ENCODE measurements at regions not wholly inside any gene's neighbourhood (a gene's known extent, or its start where the extent isn't known, plus 50 kb on each side); places are given as distances from the start of the nearest gene placed in this dataset.

DNA sequence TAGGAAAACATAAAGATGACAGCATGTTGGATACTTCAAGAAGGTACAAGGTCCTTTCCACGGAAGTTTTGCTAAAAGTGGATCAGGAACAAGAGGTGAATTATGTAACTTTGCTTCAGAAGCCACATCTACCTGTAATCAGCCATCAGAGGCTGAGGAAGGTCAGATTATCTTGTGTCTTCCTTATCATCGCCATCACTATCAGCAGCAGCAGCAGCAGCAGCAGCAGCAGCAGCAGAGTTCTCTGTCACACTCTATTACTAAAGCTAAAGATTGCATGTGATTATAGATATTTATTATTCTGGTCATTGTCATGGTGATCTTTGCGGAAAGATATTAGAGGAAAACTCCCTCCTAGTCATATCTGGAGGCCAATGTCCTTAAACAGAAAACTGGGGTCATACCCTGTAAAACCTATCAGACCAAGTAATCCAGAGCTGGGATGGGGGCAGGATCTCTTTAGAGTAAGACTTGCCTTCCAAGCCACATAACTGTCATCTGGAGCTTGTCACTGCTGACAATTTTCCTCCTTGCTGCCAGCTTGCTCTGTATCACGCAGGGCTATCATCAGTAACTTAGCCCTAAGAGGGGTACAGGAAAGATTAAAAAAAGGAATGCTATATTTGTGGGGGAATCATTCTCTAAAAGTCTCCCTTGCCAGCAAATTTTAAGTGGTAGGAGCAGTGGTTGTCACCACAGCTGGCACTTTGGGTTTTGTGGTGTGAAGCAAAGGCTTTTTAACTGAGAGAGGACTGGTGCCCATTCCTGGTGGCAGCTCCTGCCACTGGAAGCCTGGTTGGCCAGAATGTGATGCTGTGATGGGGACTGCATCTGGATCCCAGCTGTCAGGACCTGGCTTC is 130.9 kb upstream of the RASGRP1 start:
- no peak for DNase-seq

DNA sequence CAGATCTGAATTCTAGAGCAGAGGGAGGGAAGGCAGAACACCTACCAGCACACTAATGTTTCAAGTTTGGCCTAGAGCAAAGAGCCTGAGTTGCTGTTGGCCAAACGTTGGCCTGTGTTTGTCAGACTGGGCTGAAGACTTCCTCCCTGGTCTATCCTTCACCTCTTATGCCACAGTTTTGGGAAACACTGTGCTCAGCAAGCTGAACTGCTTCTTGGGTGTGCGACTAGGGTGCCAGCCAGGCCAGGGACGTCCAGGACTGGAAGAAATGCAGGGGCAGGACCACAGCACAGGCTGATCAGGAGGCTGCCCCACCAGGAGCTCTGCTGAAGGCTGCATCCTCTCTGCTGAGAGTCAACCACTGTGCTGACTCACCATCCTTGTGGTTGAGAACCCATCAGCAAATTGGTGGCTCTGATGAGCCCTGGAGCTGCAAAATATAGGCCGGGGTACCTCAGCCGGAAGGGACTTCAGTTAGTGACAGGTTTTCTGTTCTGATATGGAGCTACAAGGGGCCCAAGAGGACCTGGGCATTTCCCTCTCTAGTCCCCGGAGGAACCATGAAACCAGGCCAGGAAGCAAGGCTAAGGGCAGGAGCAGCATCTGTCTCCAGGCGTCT is 131.6 kb upstream of the RASGRP1 start:
- no peak for DNase-seq

DNA sequence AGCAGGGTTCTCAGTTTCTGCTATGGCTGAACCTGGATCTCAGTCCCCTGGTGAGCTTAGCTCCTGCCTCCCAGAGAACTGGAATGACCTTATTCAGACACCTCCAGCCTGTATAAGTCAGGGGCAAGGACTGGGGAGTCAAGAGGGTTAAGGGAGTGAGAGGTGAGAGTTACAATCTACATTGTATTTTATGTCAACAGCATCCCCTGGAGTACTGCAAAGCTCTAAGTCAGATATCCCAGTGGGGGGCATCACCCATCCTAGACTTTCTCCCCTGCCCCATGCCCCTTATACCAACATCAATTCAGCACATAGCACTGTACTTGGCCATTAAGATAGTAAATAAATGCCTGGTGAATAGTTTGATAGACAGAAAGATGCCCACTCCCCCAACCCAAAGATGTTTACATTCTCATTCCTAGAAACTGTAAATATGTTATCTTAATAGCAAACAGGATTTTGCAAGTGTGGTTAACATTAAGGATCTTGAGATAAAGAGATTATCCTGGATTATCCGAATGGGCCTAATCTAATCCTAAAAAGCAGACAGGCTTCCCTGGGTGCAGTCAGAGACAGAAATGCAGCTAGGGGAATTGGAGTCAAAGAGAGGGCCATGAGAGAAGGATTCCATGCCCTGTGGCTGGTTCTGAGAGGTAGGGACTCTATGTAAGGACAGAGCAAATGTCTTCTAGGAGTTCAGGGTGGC is 132.3 kb upstream of the RASGRP1 start:
- DNase-seq, result no peak

DNA sequence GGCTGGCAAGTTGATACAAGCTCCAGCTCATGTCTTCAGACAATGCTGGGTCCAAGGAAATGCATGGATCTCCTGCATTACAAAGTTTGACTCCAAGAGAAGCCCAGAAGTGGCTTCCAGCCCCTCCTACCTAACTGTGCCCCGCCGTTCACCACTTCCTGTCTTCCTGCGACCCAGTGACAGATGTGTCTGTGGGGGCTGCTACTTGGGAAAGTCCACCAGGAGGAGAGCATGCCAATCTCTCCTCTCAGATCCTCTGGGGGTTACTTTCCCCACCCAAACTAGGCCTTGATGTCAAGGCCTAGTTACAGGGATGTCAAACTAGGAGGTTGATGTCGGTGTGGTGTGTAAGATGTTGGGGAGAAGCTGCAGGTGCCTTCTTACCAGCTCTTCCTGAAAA is 133.6 kb upstream of the RASGRP1 start:
- DNase-seq, result no peak

DNA sequence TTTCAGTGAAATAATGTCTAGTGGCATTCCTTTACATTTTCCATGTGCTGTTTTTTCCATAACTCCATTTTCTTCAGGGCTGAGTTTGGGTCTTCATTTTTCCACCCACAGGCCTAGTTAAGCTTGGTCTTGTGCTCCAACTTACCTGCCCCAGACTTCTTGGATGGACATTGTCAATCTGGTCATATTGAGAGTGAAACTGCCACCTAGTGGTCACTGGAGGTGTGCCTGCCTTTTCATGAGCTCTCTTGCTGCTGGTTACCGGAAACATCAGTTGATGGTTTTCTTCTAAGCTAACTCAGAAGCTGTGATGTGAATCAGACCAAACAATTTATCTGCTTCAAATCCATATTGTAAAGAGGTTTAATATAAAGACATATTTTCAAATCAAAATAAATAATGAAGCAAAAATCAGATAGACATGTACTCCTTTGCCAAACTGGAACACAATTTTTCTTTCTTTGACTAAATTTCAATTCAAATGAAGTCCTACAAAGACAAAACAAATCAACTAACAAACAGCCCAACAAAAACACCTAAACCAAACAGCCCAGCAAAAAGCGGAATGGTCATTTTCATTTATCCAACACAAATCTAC is 135.1 kb upstream of the RASGRP1 start:
- DNase-seq, result peak in 27 of 56 donors; percentile 1 to 46 (median 14)

DNA sequence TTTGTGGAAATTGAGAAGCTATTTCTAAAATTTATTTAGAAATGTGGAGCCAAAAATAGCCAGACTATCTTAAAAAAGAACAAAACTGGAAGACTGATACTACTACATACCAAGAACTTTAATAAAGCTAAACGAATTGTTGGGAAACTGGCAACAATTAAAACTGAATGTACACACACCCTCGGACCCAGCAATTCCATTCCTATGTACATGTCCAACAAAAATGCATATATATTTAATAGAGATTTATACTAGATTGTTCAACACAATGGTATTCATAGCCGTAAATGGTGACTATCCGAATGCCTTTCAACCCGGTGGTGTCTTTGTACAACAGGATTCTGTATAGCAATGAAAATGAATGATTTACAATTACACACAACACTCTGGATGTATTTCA is 136.5 kb upstream of the RASGRP1 start:
- no peak for DNase-seq

DNA sequence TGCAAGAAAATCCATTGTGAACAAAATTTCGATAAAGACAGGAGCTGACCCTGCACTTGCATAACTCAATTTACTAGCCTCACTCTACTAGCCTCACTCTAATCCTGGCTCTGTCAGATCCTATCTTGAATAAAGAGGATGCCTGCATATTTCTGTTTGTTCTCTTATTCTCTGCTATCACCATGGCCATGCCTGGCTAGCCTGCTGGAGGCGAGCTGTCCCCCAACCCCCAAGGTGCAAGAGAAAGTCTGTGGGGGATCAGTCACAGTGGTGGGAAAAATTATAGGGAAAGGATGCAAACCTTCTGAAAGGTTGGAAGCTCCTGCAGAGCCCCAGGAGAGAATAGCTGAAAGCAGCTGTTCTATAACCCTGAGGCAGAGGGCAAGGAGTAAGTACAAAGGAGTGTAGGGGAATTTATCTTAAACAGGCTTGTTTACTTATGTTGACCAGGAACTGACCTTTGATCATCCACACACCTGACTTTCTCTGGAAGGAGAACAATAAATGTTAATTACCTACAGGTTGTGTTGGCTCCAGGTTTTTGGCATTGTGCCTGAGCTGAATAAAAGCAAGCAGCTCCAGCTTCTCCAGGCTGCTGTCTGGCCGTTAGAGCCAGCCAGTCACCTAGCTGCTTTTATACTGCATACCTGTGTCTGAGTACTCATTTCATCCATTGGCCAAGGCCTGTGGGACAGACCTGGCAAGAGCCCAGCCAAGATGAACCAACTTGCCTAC is 137.7 kb upstream of the RASGRP1 start:
- no peak for DNase-seq

DNA sequence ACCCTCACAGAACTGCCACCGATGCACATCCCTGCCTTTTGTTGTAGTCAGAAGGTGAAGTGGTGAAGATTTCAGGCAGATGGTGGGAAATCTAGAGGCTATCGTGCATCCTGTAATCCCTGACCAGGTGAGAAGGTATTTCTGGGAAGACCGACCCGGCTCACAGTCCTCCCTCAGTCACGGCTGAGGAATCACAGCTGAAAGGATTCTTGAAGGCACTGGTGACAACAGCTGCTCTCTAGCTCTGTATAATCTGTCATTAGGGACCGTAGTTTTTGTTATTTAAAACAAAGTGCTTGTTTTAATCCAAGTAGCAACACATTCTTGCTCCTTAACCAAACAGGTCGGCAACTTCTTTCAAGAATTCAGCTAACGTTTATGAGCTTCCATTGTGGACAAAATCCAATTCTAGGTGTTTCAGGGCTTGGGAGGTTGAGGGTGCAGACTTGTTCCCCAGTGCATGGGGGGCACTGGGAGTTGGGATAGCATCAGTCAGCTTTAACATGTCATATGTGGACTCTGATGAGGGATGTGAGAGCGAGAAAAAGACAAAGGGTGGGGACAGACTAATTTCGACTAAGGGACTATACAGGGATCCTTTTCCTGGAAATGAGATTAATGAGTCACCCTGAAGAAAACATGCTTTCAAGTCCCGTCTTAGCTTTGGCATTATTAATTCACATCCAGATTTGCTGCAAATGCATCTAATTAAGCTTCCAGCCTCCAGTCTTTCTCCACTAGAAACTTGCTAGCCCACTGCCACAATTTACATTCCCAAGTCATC is 141.0 kb upstream of the RASGRP1 start:
- no peak for DNase-seq

DNA sequence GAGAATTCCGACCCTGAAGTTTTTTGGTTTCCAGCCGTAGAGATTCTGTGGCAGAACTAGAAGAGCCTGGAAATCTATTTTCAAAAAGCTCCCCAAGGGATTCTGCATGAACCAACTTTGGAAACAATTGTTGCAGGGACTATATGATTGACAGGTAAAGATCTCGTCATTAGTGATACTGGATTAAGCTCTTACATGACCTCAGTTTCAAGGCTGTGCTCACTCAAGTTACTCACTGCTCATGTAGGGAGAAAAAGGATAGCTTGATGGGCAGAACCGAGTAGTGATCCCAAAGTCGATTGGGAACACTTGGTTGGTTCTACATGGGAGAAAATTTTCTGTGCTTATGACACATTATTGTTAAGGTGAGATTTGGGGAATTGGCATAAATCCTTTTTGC is 142.3 kb upstream of the RASGRP1 start:
- DNase-seq, result no peak

DNA sequence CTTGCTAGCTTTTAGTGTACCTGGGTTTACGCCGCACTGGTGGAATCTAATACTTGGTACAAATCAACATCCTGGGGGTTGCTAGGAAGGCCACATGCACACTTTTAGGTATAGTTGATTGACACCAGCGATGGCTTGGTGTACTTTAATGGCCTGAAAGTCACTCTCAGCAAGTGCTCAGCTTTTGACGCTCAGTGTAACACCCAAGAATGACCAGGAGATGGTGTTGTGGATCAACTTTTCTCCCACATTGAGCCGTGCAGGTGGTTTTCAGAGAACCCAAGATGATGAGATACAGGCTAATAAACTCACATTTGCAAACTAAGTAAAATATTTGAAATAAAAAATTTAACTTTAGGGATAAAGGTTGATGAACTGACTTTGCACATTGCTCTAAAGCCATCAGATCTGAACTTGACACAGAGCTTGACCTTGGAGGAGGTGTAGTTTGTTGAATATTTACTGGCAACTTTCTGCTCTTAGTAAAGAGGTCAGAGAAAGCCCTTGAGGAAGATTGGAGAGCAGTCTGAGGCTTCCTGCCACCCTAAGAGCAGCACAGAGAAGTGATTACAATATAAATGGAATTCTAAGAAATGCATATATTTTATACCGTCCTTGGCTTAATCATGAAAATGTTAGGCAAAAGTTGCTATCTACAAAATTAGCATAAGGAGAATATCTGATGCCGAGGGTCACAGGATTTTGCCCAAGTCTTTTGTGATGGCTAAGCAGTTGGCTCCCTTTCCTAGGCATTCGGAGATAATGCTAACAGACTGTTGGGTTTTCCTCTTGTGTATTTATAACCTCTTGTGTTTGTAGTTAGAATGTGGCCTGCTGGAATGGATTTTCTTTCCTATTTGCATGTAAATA is 143.4 kb upstream of the RASGRP1 start:
- DNase-seq, result peak in 19 of 56 donors; percentile 1 to 51 (median 5)

DNA sequence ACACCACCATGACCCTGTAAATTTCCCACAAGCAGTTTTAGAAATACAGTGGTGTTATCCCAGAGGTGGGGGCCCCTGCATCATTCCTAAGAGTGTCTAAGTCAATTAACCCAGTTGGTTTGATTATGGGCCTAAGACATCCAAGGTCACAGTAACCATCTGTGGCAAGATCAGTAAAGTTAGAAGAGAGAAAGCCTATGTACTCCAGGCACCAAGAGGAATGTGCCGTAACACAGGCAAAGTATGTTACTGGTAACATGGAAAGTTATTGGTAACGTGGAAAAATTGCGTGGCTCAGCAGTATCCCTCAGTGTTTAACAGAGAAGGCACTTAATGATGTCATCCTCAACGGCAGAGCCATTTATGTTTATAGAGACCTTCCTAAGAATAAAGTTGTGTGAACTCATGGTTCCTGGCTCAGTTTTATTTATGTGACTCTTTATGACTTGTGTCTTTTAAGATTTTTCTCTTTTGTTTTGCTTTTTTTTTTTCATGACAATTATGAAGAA is 144.1 kb upstream of the RASGRP1 start:
- no peak for DNase-seq

DNA sequence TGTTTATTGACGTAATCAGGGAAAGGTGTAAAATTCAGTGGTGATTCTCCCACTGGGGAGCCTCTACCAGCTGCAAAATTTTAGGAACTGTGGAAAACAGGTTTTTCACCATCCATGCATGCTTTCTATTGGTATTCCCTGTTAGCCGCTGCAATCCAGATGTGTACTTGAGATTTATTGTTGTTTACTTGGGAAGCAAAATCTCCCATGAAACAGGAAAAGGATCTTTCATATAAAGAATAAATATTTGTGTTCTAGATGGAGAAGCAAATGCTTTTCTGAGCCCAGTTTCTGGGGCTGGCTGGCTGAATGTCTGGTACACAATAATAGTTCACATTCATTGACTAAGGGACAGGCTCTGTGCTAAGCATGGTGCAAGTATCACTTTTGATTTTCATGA is 144.6 kb upstream of the RASGRP1 start:
- no peak for DNase-seq

DNA sequence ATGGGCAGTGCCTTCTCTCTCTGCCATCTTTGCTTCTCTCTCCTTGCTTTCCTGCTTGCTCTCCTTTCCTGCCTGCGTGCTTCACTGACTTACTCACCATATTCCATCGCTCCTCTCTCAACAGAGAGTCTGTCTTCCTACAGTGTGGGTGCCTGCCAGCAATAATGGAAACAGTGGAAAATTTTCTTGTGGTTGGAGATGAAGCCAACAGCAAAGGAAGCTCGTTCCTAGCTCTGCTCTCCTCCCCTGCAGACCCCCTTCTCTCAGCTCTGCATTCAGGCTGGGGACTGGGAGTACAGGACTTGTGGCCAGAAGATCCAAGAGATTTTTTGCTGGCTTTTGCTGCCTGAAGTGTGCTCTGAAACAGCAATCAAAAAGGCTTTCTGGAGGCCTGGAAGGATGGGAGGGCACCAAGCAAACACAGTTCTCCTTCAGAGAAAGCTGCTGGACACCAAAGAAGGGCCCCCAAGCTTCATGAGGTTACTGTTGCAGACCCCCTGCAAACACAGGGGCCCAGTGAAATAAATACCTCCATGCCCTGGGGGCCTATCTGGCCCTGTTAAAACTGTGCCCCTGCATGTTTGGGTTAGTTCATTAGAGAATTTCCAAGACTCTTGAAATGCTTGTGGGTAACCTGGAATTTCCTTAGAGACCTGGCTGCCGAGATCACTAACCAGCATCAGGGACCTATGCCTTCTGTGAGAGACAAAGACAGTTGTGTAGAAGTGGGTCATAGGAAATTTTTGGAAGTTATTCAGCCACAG is 149.9 kb upstream of the RASGRP1 start:
- DNase-seq, result no peak

DNA sequence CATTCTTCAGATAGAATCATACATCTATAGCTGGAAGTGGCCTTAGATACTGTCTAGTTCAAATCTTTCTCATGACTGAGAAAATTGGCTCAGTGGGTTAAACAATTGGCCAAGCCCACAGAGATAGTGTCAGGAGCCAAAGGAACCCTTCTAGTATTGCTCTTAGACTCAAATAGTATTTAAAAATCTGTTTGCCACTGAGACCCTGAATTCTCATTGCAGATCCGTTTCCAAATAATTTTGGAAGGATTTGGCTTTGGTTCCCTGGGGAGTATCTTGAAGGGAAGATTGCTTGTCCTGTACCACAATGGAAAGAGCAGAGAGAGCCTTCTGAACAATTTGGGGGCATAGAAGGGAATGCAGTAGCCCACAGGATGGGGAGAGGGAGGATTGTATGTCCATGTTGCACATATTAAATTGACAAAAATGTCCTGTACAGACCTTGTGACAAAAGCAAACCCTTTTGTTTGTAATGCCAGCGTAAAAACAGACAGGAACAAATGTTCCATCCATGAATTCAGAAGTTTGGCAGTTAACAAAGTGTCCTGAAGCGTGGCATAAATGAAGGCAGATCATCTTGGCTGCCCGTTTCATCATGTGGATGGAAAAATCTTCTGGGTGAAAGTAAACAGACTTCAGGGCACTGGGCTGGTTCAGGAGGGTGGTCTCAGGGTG is 156.4 kb upstream of the RASGRP1 start:
- DNase-seq, result no peak

DNA sequence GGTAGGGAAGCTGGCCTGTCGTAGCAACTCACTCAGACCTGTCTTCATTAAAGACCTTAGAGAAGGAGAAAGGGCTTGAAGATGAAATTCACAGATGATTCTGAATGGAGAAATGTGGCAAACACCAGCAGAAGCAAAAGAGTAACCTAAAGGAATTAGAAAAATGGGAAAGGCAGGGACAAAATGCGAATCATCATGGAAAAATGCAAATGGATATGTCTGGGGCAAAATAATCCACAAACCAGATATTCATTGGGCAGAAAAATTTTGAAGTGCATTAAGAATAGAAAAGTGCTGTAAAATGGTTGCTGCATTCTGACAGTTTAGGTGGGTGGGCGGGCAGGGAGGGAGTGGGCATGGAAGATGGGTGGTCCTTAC is 156.9 kb upstream of the RASGRP1 start:
- no peak for DNase-seq

DNA sequence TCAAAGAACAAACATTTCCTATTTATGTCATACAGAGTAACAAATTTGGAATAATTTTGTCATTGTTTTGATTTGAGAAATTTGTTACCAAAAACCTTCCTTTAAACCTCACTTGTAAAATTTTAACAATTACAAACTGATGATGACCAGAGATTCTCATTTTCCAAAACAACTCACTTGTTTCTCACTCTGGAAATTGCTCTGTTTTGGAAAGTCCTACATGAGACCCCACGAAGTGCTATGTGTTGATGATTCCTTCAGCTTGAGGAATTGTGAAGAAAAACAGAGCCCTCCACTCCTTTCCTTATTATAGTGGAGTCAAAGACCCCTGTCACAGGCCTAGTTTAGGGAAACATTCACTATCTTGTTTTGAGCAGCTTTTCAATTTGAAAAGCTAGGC is 157.6 kb upstream of the RASGRP1 start:
- no peak for DNase-seq

DNA sequence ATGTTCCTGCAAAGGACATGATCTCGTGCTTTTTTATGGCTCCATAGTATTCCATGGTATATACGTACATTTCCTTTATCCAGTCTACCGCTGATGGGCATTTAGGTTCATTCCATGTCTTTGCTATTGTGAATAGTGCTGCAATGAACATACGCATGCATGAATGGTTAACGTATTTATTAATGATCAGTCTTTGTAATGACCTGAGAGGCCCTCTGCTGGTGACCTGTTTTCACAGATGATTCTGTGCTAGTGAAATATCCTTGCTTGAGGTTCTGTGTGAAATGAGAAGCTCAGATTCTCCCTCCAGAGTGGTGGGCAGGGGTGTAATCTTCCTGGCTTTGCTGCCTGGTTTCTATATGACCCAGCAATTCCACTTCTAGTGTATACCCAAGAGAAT is 160.2 kb upstream of the RASGRP1 start:
- no peak for DNase-seq

DNA sequence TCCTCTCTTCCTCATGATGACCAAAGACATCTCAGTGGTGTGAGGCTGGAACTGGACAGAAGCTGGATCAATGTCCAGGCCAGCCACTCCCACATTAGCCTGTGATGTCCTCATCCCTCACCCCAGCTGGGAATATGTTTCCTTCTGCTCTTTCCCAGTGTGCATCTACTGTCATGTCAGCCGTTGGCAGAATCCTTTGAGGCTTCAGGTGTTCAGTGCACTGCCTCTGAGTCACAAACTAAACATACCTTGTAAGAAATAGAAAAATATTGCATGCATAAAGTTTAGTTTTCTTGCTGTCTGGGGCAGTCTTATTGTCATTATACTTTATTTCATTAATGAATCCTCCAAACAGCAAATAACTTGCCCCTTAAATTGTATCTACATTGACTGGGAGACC is 161.6 kb upstream of the RASGRP1 start:
- no peak for DNase-seq
